ENCODE measurements at regions not wholly inside any gene's neighbourhood (a gene's known extent, or its start where the extent isn't known, plus 50 kb on each side); places are given as distances from the start of the nearest gene placed in this dataset.

- no peak for DNase-seq
Measured at GRCh38 chr4:106503116-106504050, 134.8 kb upstream of the GIMD1 start.

GRCh38 chr4:106502106-106502699 is 133.6 kb upstream of the GIMD1 start:
- peak; percentile 52 to 76 for DNase-seq

GRCh38 chr4:106497271-106497670 is 128.7 kb upstream of the GIMD1 start:
- no peak for DNase-seq

- DNase-seq = no peak
Measured at GRCh38 chr4:106496061-106496460, 127.5 kb upstream of the GIMD1 start.

- DNase-seq = no peak
Measured at GRCh38 chr4:106495476-106495875, 126.9 kb upstream of the GIMD1 start.

- no peak for DNase-seq
Measured at GRCh38 chr4:106494066-106494465, 125.5 kb upstream of the GIMD1 start.

- DNase-seq = no peak
Measured at GRCh38 chr4:106493086-106493485, 124.5 kb upstream of the GIMD1 start.

GRCh38 chr4:106486533-106486932 is 118.0 kb upstream of the GIMD1 start:
- DNase-seq = no peak

- no peak for DNase-seq
Measured at GRCh38 chr4:106481801-106482200, 113.2 kb upstream of the GIMD1 start.

GRCh38 chr4:106478152-106478551 is 109.6 kb upstream of the GIMD1 start:
- no peak for DNase-seq

- no peak for DNase-seq
Measured at GRCh38 chr4:106476741-106477140, 108.2 kb upstream of the GIMD1 start.

GRCh38 chr4:106473515-106473914 is 104.9 kb upstream of the GIMD1 start:
- DNase-seq = no peak

GRCh38 chr4:106471151-106471550 is 102.6 kb upstream of the GIMD1 start:
- DNase-seq = no peak

GRCh38 chr4:106463622-106464021 is 95.0 kb upstream of the GIMD1 start:
- no peak for DNase-seq

GRCh38 chr4:106454581-106454980 is 86.0 kb upstream of the GIMD1 start:
- no peak for DNase-seq

- DNase-seq = no peak
Measured at GRCh38 chr4:106454021-106454420, 85.4 kb upstream of the GIMD1 start.

GRCh38 chr4:106451091-106451490 is 82.5 kb upstream of the GIMD1 start:
- DNase-seq = no peak

GRCh38 chr4:106450249-106450648 is 81.7 kb upstream of the GIMD1 start:
- no peak for DNase-seq

GRCh38 chr4:106444557-106444956 is 76.0 kb upstream of the GIMD1 start:
- DNase-seq = no peak

- no peak for DNase-seq
Measured at GRCh38 chr4:106430797-106431196, 62.2 kb upstream of the GIMD1 start.

- no peak for DNase-seq
Measured at GRCh38 chr4:106429885-106430284, 61.3 kb upstream of the GIMD1 start.

- DNase-seq = no peak
Measured at GRCh38 chr4:106426069-106426468, 57.5 kb upstream of the GIMD1 start.

GRCh38 chr4:106425576-106425975 is 57.0 kb upstream of the GIMD1 start:
- DNase-seq = no peak

GRCh38 chr4:106424426-106424825 is 55.8 kb upstream of the GIMD1 start:
- DNase-seq = no peak
